CD4-positive, alpha-beta memory T cell (primary cell): ENCODE measurements at regions not wholly inside any gene's neighbourhood (a gene's known extent, or its start where the extent isn't known, plus 50 kb on each side); places are given as distances from the start of the nearest gene placed in this dataset.

ENCODE experiments used
- CTCF ChIA-PET: fragments of 350-600 bp; sonication (Branson Sonifier 250); formaldehyde crosslinking; loops from one replicate; lab custom pipeline; 2021; ENCODE audit warnings: inconsistent platforms; ENCODE audit not compliant: partially characterized antibody; lab: Charles Lee
- POLR2A ChIA-PET: fragments of 350-600 bp; sonication (Branson Sonifier 250); formaldehyde crosslinking; loops from one replicate; lab custom pipeline; 2021; ENCODE audit not compliant: partially characterized antibody; lab: Charles Lee
- DNase-seq, 5 donors: peaks; one replicate each; pipeline versions ENCODE4 v3.0.0 to v3.0.0-alpha.2; 2020 to 2022; ENCODE audit warnings: mixed read lengths in 1 of 5
- H3K27ac ChIP-seq: one replicate; pipeline ENCODE4 v1.7.0; 2013; ENCODE audit warnings: low read depth, low read length
- H3K27me3 ChIP-seq: 2 replicates; pipeline ENCODE4 v1.7.0; 2013; ENCODE audit warnings: mild to moderate bottlenecking, low read length, moderate library complexity; ENCODE audit not compliant: insufficient read depth
- H3K36me3 ChIP-seq: 2 replicates; pipeline ENCODE4 v1.7.0; 2013; ENCODE audit warnings: mild to moderate bottlenecking, low read length, moderate library complexity; ENCODE audit not compliant: insufficient read depth
- H3K4me1 ChIP-seq: 2 replicates; pipeline ENCODE4 v1.7.0; 2013; ENCODE audit warnings: mild to moderate bottlenecking, low read length, moderate library complexity; ENCODE audit not compliant: insufficient read depth
- H3K4me3 ChIP-seq, 2 donors: one replicate each; pipeline ENCODE4 v1.7.0; 2013; ENCODE audit warnings: low read length in 2 of 2, mild to moderate bottlenecking in 1 of 2
- H3K9me3 ChIP-seq, 2 donors: one replicate each; pipeline ENCODE4 v1.7.0; 2013; ENCODE audit warnings: low read length in 2 of 2, control low read depth in 1 of 2; ENCODE audit not compliant: control insufficient read depth in 1 of 2
- H3K27ac Mint-ChIP-seq, 7 donors: one replicate each; pipeline ENCODE4 v1.8.0; 2020 to 2021; ENCODE audit warnings: mixed read lengths in 7 of 7, mild to moderate bottlenecking in 6 of 7, inconsistent platforms in 3 of 7, moderate library complexity in 3 of 7
- H3K27me3 Mint-ChIP-seq, 2 donors: one replicate each; pipeline ENCODE4 v1.8.0; 2020 to 2021; ENCODE audit warnings: mixed read lengths in 2 of 2
- H3K36me3 Mint-ChIP-seq, 2 donors: one replicate each; pipeline ENCODE4 v1.8.0; 2020 to 2021; ENCODE audit warnings: mixed read lengths in 2 of 2, inconsistent platforms in 1 of 2, mild to moderate bottlenecking in 1 of 2
- H3K4me1 Mint-ChIP-seq, 4 donors: one replicate each; pipeline ENCODE4 v1.8.0; 2020 to 2021; ENCODE audit warnings: mixed read lengths in 4 of 4, mild to moderate bottlenecking in 1 of 4
- H3K4me3 Mint-ChIP-seq, 8 donors: one replicate each; pipeline ENCODE4 v1.8.0; 2020 to 2021; ENCODE audit warnings: mixed read lengths in 8 of 8, mild to moderate bottlenecking in 7 of 8, moderate library complexity in 6 of 8, inconsistent platforms in 3 of 8
- H3K9me3 Mint-ChIP-seq, 8 donors: one replicate each; pipeline ENCODE4 v1.8.0; 2020 to 2021; ENCODE audit warnings: mixed read lengths in 8 of 8, mild to moderate bottlenecking in 5 of 8, inconsistent platforms in 3 of 8, moderate library complexity in 1 of 8
- intact Hi-C: fragments of 100-400 bp; cut with micrococcal nuclease; formaldehyde crosslinking; loops from one replicate; pipeline ENCODE4 v1.15.1; 2023

DNA sequence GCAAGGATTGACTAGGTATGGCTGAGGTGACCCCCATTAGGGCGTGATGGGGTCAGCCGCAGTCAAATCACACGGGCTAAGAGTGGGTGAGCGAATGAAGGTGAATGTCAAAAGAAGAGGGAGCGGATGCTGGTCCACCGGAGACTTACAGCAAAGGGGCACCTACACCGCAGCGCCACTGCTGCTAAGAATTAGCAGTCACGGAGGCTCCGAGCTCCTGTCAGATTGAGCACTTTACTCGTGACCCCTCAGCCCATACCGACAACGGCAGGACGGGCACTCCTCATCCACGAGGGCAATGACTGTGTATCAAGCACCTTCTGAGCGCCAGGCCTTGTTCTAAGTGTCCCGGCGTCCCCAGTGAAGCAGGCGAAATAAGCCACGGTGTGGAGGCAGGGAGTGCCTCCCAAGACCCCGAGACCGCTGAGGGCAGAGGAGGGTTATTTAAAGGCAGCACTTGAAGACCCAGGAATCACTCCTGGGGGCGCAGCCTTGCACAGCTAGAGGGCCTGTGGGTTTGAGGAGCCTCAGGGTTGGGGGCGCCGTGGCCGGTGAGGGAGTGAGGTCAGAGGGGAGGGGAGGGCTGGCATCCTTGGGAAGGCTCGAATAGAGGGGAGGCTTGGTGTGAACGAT is 61.6 kb upstream of the GATA2 start:
- Mint-ChIP-seq H3K27me3 (peaks cover 47 to 57% of the 10 kb centered on the region in 2 donors), H3K9me3 (no peaks in the 10 kb centered on the region), H3K4me3 (peak overlapping the region in 3 of 8 donors; percentile 57 to 73 (median 58)), H3K4me1 (peaks cover 7 to 12% (median 8%) of the 10 kb centered on the region in 4 donors), H3K36me3 (peaks cover 0 to 6% of the 10 kb centered on the region in 2 donors), H3K27ac (no peak overlapping the region)
- Histone ChIP-seq H3K27me3 (no peaks in the 10 kb centered on the region), H3K27ac (no peak overlapping the region), H3K36me3 (no peaks in the 10 kb centered on the region), H3K4me3 (no peak overlapping the region), H3K4me1 (peaks cover 5% of the 10 kb centered on the region), H3K9me3 (no peaks in the 10 kb centered on the region)
- POLR2A ChIA-PET = no interaction called here
- no peak for DNase-seq
- CTCF ChIA-PET = no interaction called here
- intact Hi-C loops = no loop called here

DNA sequence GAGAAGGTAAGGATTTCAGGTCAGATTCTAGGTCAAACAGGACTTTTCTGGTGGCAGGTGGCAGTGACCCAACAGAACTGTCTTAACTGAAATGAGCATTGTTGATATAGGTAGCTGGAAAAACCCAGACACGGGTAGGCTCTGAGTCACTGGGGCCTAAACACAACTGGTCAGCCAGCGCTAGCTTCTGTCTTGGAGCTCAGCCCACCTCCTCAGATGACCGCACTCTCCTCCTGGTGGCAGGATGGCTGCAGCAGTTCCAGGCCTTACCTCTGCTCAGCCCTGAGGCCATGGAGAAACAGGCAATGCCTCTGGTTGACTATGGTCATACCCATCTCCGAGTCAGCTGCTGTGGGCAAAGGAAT is 61.1 kb upstream of the GATA2 start:
- Mint-ChIP-seq H3K4me1 (peaks cover 4 to 10% (median 6%) of the 10 kb centered on the region in 4 donors), H3K36me3 (peaks cover 0 to 6% of the 10 kb centered on the region in 2 donors), H3K27me3 (peaks cover 46 to 55% of the 10 kb centered on the region in 2 donors), H3K27ac (no peak overlapping the region), H3K9me3 (no peaks in the 10 kb centered on the region), H3K4me3 (peak overlapping the region in 4 of 8 donors; percentile 21 to 58 (median 54))
- no peaks in the 10 kb centered on the region for H3K27me3 ChIP-seq
- H3K36me3 ChIP-seq = no peaks in the 10 kb centered on the region
- ChIA-PET POLR2A (no interaction called here), CTCF (no interaction called here)
- no peak for DNase-seq
- intact Hi-C loops = no loop called here
- no peak overlapping the region for H3K4me3 ChIP-seq
- H3K27ac ChIP-seq = no peak overlapping the region
- no peaks in the 10 kb centered on the region for H3K9me3 ChIP-seq
- peaks cover under 1% of the 10 kb centered on the region for H3K4me1 ChIP-seq

DNA sequence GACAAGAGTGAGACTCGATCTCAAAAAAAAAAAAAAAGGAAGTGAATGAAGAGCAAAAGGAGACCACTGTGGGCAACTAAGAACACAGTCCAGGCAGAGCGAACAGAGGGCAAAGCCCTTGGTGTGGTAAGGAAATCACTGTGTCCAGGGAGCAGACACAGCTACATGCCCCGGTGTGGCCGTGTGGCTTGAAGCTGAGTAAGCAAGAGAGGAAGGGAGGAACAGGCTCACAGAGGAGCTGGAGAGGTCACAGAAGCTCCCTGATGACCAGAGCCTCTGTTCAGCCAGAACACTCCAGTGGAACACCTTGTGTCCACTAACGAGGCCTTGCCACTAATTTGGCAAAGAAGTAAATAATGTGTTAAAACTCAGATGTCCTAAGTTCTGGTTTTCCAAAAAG is 60.6 kb upstream of the GATA2 start:
- peaks cover 46 to 59% of the 10 kb centered on the region in 2 donors for H3K27me3 Mint-ChIP-seq
- H3K4me3 Mint-ChIP-seq = no peak overlapping the region
- no peaks in the 10 kb centered on the region for H3K36me3 ChIP-seq
- H3K27ac Mint-ChIP-seq = no peak overlapping the region
- H3K4me1 ChIP-seq = no peaks in the 10 kb centered on the region
- H3K27me3 ChIP-seq = peaks cover 3% of the 10 kb centered on the region
- no peak overlapping the region for H3K4me3 ChIP-seq
- H3K9me3 ChIP-seq = no peaks in the 10 kb centered on the region
- CTCF ChIA-PET = no interaction called here
- H3K9me3 Mint-ChIP-seq = no peaks in the 10 kb centered on the region
- intact Hi-C loops = no loop called here
- peaks cover 4 to 10% (median 6%) of the 10 kb centered on the region in 4 donors for H3K4me1 Mint-ChIP-seq
- POLR2A ChIA-PET = no interaction called here
- peaks cover 0 to 6% of the 10 kb centered on the region in 2 donors for H3K36me3 Mint-ChIP-seq
- no peak overlapping the region for H3K27ac ChIP-seq
- DNase-seq = no peak

DNA sequence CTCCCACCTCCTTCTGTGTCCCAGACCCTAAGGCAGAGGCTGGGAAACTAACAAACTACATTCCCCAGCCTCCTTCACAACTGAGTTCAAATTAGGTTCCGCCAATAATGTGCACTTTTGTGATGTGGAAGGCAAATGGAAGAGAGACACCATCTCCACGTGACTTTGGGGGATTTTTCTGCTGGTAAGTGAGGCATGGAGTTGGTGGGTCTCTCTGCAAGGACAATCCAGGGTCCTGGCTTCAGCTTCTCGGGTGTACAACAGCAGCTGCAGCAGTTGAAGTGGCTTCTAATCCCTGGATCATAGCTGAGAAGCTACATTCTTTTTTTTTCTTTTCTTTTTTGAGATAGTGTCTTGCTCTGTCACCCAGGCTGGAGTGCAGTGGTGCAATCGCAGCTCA is 58.9 kb upstream of the GATA2 start:
- no peaks in the 10 kb centered on the region for H3K36me3 ChIP-seq
- H3K27me3 ChIP-seq = peaks cover 3% of the 10 kb centered on the region
- CTCF ChIA-PET = no interaction called here

DNA sequence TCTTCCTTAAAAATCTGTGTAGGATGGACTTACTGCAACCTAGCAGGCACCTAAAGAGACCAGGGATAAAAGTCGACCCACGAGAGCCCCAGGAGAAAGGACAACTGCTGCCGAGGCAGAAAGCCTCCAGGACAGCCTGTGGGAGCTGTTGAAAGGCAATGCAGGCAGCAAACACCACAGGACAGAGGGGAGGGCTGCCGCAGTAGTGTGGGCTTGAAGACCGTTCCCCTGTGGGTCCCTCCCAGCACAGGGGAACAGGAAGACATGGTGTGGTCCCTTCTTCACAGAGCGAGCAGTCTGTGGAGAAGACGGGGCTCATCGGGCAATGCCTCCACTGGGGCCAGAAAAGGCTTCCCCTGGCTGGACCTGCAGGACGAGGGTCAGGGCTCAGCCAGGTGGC is 58.5 kb upstream of the GATA2 start:
- Histone ChIP-seq H3K27ac (no peak overlapping the region), H3K4me3 (no peak overlapping the region), H3K36me3 (no peaks in the 10 kb centered on the region), H3K27me3 (peaks cover 3% of the 10 kb centered on the region), H3K9me3 (no peaks in the 10 kb centered on the region), H3K4me1 (no peaks in the 10 kb centered on the region)
- Mint-ChIP-seq H3K36me3 (peaks cover 0 to 6% of the 10 kb centered on the region in 2 donors), H3K27me3 (peaks cover 37 to 49% of the 10 kb centered on the region in 2 donors), H3K9me3 (no peaks in the 10 kb centered on the region), H3K4me1 (peaks cover 3 to 10% (median 6%) of the 10 kb centered on the region in 4 donors), H3K4me3 (no peak overlapping the region), H3K27ac (no peak overlapping the region)
- DNase-seq = no peak
- intact Hi-C loops = no loop called here
- ChIA-PET CTCF (no interaction called here), POLR2A (no interaction called here)

More for the DNA sequence above, 58.9 kb upstream of the GATA2 start:
- no peaks in the 10 kb centered on the region for H3K9me3 ChIP-seq
- no peak overlapping the region for H3K4me3 ChIP-seq
- intact Hi-C loops = no loop called here
- Mint-ChIP-seq H3K9me3 (no peaks in the 10 kb centered on the region), H3K27me3 (peaks cover 40 to 49% of the 10 kb centered on the region in 2 donors), H3K27ac (no peak overlapping the region), H3K4me1 (peaks cover 4 to 10% (median 6%) of the 10 kb centered on the region in 4 donors), H3K36me3 (peaks cover 0 to 6% of the 10 kb centered on the region in 2 donors), H3K4me3 (no peak overlapping the region)
- H3K27ac ChIP-seq = no peak overlapping the region
- POLR2A ChIA-PET = no interaction called here
- no peaks in the 10 kb centered on the region for H3K4me1 ChIP-seq
- DNase-seq = no peak

DNA sequence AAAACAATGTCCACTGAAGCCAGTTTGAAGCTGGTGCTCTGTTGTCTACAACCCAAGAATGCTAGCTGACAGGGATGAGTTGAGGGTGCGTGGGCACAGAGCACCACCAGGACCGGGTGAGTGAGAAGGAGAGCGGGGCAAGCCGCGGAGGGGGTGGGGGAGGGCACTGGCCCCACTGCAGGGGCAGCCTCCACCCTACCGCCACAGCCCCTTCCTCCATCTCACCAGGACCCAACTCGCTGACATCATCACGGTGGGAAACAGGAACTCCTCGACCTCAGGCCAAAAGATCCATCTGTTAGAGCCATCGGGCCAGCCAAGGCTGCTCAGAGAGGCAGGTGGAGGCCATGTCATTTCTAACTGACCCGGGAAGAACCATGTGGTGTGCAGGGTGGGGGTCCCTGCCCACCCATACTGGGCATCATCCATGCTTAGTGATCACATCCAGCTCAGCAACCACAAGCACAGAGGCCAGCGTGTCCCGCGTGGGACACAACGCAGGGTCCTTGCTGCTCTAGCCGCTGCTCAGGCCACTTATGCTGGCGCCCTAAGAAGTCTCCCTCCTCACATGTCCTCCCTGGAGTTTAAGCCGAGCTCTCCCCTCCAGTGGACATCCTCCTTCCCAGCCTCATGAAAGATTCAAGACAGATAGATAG is 57.6 kb upstream of the GATA2 start:
- POLR2A ChIA-PET = no interaction called here
- Mint-ChIP-seq H3K36me3 (peaks cover 0 to 6% of the 10 kb centered on the region in 2 donors), H3K27ac (no peak overlapping the region), H3K4me1 (peaks cover 3 to 10% (median 6%) of the 10 kb centered on the region in 4 donors), H3K9me3 (no peaks in the 10 kb centered on the region), H3K4me3 (no peak overlapping the region), H3K27me3 (peaks cover 34 to 50% of the 10 kb centered on the region in 2 donors)
- Histone ChIP-seq H3K9me3 (no peaks in the 10 kb centered on the region), H3K36me3 (no peaks in the 10 kb centered on the region), H3K27me3 (peaks cover 3% of the 10 kb centered on the region), H3K27ac (no peak overlapping the region), H3K4me1 (no peaks in the 10 kb centered on the region), H3K4me3 (no peak overlapping the region)
- CTCF ChIA-PET = no interaction called here
- intact Hi-C loops = no loop called here
- DNase-seq = no peak

DNA sequence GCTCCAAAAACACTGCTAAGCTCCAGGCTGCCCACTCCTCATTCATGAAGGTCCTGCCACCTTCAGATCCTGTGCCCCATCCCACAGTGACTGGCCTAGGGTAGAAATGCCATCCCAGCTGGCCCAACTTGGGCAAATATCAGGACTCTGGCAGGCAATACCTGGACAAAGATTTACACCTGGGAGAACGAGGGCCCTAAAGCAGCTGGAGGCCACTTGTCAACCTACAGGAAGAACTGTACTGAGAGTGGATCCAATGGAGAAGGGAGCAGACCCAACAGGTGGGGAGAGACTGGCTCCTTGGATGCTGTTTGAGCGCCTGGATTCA is 57.1 kb upstream of the GATA2 start:
- no peaks in the 10 kb centered on the region for H3K9me3 Mint-ChIP-seq
- ChIA-PET POLR2A (no interaction called here), CTCF (no interaction called here)
- DNase-seq = no peak
- H3K36me3 Mint-ChIP-seq = peaks cover 0 to 6% of the 10 kb centered on the region in 2 donors
- Histone ChIP-seq H3K9me3 (no peaks in the 10 kb centered on the region), H3K27me3 (peaks cover 3% of the 10 kb centered on the region), H3K36me3 (no peaks in the 10 kb centered on the region), H3K4me3 (no peak overlapping the region), H3K27ac (no peak overlapping the region), H3K4me1 (no peaks in the 10 kb centered on the region)
- peaks cover 3 to 10% (median 6%) of the 10 kb centered on the region in 4 donors for H3K4me1 Mint-ChIP-seq
- intact Hi-C loops = no loop called here
- no peak overlapping the region for H3K27ac Mint-ChIP-seq
- no peak overlapping the region for H3K4me3 Mint-ChIP-seq
- peaks cover 33 to 50% of the 10 kb centered on the region in 2 donors for H3K27me3 Mint-ChIP-seq
